PFSK-1 (cell line): ENCODE measurements at regions not wholly inside any gene's neighbourhood (a gene's known extent, or its start where the extent isn't known, plus 50 kb on each side); places are given as distances from the start of the nearest gene placed in this dataset.

ENCODE experiments used
- POLR2AphosphoS5 ChIP-seq: IDR thresholded peaks from 2 replicates; pipeline ENCODE4 v1.6.1; 2012; ENCODE audit warnings: low read depth, mild to moderate bottlenecking, control low read depth, low read length, moderate library complexity
- TAF1 ChIP-seq: IDR thresholded peaks from 2 replicates; pipeline ENCODE4 v1.6.1; 2012; ENCODE audit warnings: low read length, control low read depth, borderline replicate concordance; ENCODE audit not compliant: insufficient read depth

GRCh38 chr12:89919241-89919906, 210.7 kb upstream of the ATP2B1 start:
- TF ChIP-seq POLR2AphosphoS5 (no peak), TAF1 (no peak)
